ENCODE measurements at regions not wholly inside any gene's neighbourhood (a gene's known extent, or its start where the extent isn't known, plus 50 kb on each side); places are given as distances from the start of the nearest gene placed in this dataset.

GRCh38 chr2:2569306-2569705, 238.2 kb upstream of the MYT1L start:
- no peaks in the 10 kb centered on the region for H3K36me3 ChIP-seq (ENCODE audit: control insufficient read depth, insufficient read depth, low read length)
- Mint-ChIP-seq H3K4me1 (ENCODE audit: low read depth, unreplicated experiment) (no peaks in the 10 kb centered on the region), H3K27ac (ENCODE audit: unreplicated experiment) (no peak overlapping the region), H3K9me3 (ENCODE audit: unreplicated experiment) (no peaks in the 10 kb centered on the region), H3K36me3 (ENCODE audit: insufficient read depth, unreplicated experiment) (no peaks in the 10 kb centered on the region), H3K27me3 (ENCODE audit: insufficient read depth, unreplicated experiment) (no peaks in the 10 kb centered on the region), H3K4me3 (ENCODE audit: unreplicated experiment) (no peak overlapping the region)
- H3K4me3 ChIP-seq (ENCODE audit: low read depth, low read length) = no peak overlapping the region
- no peaks in the 10 kb centered on the region for H3K27me3 ChIP-seq (replicated peaks; ENCODE audit: control insufficient read depth, insufficient read depth, low read length)
- TF ChIP-seq CTCF (IDR thresholded peaks at IDR 0.05; ENCODE audit: insufficient read depth in 1 of 2, low read depth in 1 of 2, low read length in 1 of 2, severe bottlenecking in 1 of 2, unreplicated experiment in 1 of 2) = no peak
- no TSS peak for BruUV-seq (replicated peaks)
- peaks cover 11% of the 10 kb centered on the region for H3K9me3 ChIP-seq
- no peaks in the 10 kb centered on the region for H3K4me1 ChIP-seq
- no peak for DNase-seq
- CTCF ChIA-PET = no interaction called here
- intact Hi-C loops (cut with micrococcal nuclease; ENCODE audit: unreplicated experiment) = no loop called here
- POLR2A ChIA-PET = no interaction called here

- Mint-ChIP-seq H3K27ac (ENCODE audit: unreplicated experiment) (no peak overlapping the region), H3K36me3 (ENCODE audit: insufficient read depth, unreplicated experiment) (no peaks in the 10 kb centered on the region), H3K4me1 (ENCODE audit: low read depth, unreplicated experiment) (no peaks in the 10 kb centered on the region), H3K4me3 (ENCODE audit: unreplicated experiment) (no peak overlapping the region), H3K9me3 (ENCODE audit: unreplicated experiment) (no peaks in the 10 kb centered on the region), H3K27me3 (ENCODE audit: insufficient read depth, unreplicated experiment) (peaks cover under 1% of the 10 kb centered on the region)
- Histone ChIP-seq H3K4me1 (no peaks in the 10 kb centered on the region), H3K36me3 (ENCODE audit: control insufficient read depth, insufficient read depth, low read length) (no peaks in the 10 kb centered on the region), H3K9me3 (peaks cover 3% of the 10 kb centered on the region), H3K4me3 (ENCODE audit: low read depth, low read length) (no peak overlapping the region), H3K27me3 (replicated peaks; ENCODE audit: control insufficient read depth, insufficient read depth, low read length) (no peaks in the 10 kb centered on the region)
- ChIA-PET CTCF (no interaction called here), POLR2A (no interaction called here)
- intact Hi-C loops (cut with micrococcal nuclease; ENCODE audit: unreplicated experiment) = no loop called here
- no TSS peak for BruUV-seq (replicated peaks)
- no peak for DNase-seq
- no peak for TF ChIP-seq CTCF (IDR thresholded peaks at IDR 0.05; ENCODE audit: insufficient read depth in 1 of 2, low read depth in 1 of 2, low read length in 1 of 2, severe bottlenecking in 1 of 2, unreplicated experiment in 1 of 2)
These were observed 237.3 kb upstream of the MYT1L start for GRCh38 chr2:2568411-2568810.

GRCh38 chr2:2567776-2568175, 236.7 kb upstream of the MYT1L start:
- TF ChIP-seq CTCF (IDR thresholded peaks at IDR 0.05; ENCODE audit: insufficient read depth in 1 of 2, low read depth in 1 of 2, low read length in 1 of 2, severe bottlenecking in 1 of 2, unreplicated experiment in 1 of 2) = no peak
- no peaks in the 10 kb centered on the region for H3K9me3 Mint-ChIP-seq (ENCODE audit: unreplicated experiment)
- no peaks in the 10 kb centered on the region for H3K36me3 Mint-ChIP-seq (ENCODE audit: insufficient read depth, unreplicated experiment)
- no peak overlapping the region for H3K4me3 ChIP-seq (ENCODE audit: low read depth, low read length)
- no TSS peak for BruUV-seq (replicated peaks)
- intact Hi-C loops (cut with micrococcal nuclease; ENCODE audit: unreplicated experiment) = no loop called here
- H3K27me3 ChIP-seq (replicated peaks; ENCODE audit: control insufficient read depth, insufficient read depth, low read length) = no peaks in the 10 kb centered on the region
- H3K27ac Mint-ChIP-seq (ENCODE audit: unreplicated experiment) = no peak overlapping the region
- H3K4me1 Mint-ChIP-seq (ENCODE audit: low read depth, unreplicated experiment) = no peaks in the 10 kb centered on the region
- no peaks in the 10 kb centered on the region for H3K36me3 ChIP-seq (ENCODE audit: control insufficient read depth, insufficient read depth, low read length)
- peaks cover 4% of the 10 kb centered on the region for H3K27me3 Mint-ChIP-seq (ENCODE audit: insufficient read depth, unreplicated experiment)
- no peak overlapping the region for H3K4me3 Mint-ChIP-seq (ENCODE audit: unreplicated experiment)
- CTCF ChIA-PET = no interaction called here
- POLR2A ChIA-PET = no interaction called here
- no peaks in the 10 kb centered on the region for H3K9me3 ChIP-seq
- no peaks in the 10 kb centered on the region for H3K4me1 ChIP-seq
- no peak for DNase-seq

Measured in Caco-2 (cell line).